GM20000 (cell line): ENCODE measurements at regions not wholly inside any gene's neighbourhood (a gene's known extent, or its start where the extent isn't known, plus 50 kb on each side); places are given as distances from the start of the nearest gene placed in this dataset.

ENCODE experiments used
- DNase-seq: peaks from one replicate; pipeline ENCODE4 v3.0.0; 2012; ENCODE audit warnings: low spot score
- TF ChIP-seq, protein P1 (sequence below): IDR thresholded peaks from 2 replicates; pipeline ENCODE4 v1.5.1; 2012; ENCODE audit warnings: mild to moderate bottlenecking, control low read depth; ENCODE audit errors: extremely low read depth, missing control alignments

GRCh38 chr7:51980812-51981211, 664.2 kb upstream of the COBL start:
- DNase-seq = no peak
- TF ChIP-seq, protein P1, sequence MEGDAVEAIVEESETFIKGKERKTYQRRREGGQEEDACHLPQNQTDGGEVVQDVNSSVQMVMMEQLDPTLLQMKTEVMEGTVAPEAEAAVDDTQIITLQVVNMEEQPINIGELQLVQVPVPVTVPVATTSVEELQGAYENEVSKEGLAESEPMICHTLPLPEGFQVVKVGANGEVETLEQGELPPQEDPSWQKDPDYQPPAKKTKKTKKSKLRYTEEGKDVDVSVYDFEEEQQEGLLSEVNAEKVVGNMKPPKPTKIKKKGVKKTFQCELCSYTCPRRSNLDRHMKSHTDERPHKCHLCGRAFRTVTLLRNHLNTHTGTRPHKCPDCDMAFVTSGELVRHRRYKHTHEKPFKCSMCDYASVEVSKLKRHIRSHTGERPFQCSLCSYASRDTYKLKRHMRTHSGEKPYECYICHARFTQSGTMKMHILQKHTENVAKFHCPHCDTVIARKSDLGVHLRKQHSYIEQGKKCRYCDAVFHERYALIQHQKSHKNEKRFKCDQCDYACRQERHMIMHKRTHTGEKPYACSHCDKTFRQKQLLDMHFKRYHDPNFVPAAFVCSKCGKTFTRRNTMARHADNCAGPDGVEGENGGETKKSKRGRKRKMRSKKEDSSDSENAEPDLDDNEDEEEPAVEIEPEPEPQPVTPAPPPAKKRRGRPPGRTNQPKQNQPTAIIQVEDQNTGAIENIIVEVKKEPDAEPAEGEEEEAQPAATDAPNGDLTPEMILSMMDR = no peak

- no peak for DNase-seq
- TF ChIP-seq, protein P1 = no peak
Observed at GRCh38 chr7:51980313-51980712, 663.7 kb upstream of the COBL start.

DNA sequence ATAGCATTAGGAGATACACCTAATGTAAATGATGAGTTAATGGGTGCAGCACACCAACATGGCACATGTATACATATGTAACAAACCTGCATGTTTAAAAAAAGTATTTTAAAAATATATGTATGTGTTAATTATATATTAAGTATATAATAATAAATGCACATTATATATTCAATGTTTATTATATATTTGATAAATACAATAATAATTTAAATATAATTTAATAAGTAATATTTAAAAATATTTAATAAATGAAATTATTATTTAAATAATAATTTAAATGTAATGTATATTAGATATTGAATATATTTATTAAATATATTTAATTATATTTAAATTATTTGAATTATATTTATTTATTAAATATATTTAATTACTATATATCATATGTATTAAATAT, 661.3 kb upstream of the COBL start:
- no peak for DNase-seq

DNA sequence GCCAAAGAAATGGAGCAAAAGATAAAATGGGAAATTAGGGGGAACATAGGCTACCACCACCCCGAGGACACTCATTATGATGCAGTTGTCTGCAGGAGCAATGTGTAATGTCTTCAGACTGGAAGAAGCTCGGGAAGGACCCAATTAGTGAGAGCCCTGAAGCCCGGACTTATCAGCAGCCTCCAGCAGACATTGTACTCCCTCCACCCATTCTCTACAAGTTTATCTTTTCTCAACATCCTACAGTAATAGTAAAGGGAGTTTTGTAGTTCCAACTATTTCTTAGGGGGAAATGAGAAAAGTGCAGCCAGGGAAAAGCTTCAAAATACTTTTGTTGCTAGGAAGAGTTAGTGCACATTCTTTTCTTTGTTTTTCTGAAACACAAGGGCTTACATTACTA, 657.3 kb upstream of the COBL start:
- DNase-seq = no peak
- TF ChIP-seq, protein P1 = no peak

More for the DNA sequence above, 661.3 kb upstream of the COBL start:
- TF ChIP-seq, protein P1 = no peak

GRCh38 chr7:51973071-51973470, 656.5 kb upstream of the COBL start:
- no peak for DNase-seq
- TF ChIP-seq, protein P1 = no peak

DNA sequence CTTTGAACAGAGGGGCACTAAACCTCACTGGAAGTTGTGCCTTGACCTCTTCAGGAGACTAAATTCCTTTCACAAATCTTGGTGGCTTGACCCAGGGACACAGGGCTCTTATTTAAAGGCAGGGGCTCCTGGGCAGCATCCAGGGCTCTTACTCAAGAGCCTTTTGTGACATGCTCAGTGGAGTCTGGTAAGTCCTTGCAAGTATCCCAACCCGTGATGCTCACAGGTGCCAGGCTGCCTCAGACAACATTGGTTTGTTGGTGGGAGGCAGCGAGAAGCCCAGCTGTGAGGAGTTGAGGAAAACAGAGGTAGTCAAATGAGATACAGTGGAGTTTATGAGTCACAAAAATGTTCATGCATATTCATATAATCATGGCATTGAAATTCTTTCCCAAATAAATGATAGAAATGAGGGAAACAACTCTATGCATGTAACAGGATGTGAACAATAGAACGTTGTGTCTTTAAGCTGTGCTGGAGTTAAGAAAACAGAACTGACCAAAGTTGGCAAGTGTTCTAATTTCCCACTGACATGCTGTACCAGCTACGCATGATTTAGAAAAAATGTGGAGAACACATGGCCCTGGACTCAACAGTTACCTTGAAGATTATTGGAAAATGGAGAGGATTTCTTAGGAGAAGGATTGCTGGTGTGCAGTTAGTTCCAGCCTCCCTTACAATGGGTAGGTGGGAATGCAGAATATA, 654.5 kb upstream of the COBL start:
- TF ChIP-seq, protein P1 = no peak
- DNase-seq = no peak

GRCh38 chr7:51968461-51968860, 651.9 kb upstream of the COBL start:
- DNase-seq = no peak
- TF ChIP-seq, protein P1 = no peak
